Mesodermal cell (in vitro differentiated cells): ENCODE measurements at regions not wholly inside any gene's neighbourhood (a gene's known extent, or its start where the extent isn't known, plus 50 kb on each side); places are given as distances from the start of the nearest gene placed in this dataset.

Experiments
- H3K27ac ChIP-seq: 2 replicates; pipeline ENCODE4 v1.7.0; 2013; ENCODE audit warnings: mild to moderate bottlenecking, low read depth, low read length, moderate library complexity; ENCODE audit not compliant: severe bottlenecking
- H3K36me3 ChIP-seq: 2 replicates; pipeline ENCODE4 v1.7.1; 2013; ENCODE audit warnings: mild to moderate bottlenecking, low read length, moderate library complexity; ENCODE audit not compliant: control insufficient read depth, insufficient read depth
- H3K4me1 ChIP-seq: one replicate; pipeline ENCODE4 v1.7.1; 2013; ENCODE audit warnings: mild to moderate bottlenecking, low read length; ENCODE audit not compliant: insufficient read depth, control insufficient read depth, poor library complexity, severe bottlenecking
- H3K4me3 ChIP-seq: 2 replicates; pipeline ENCODE4 v1.7.0; 2013; ENCODE audit warnings: low read length, control low read depth, mild to moderate bottlenecking; ENCODE audit not compliant: insufficient read depth, poor library complexity, severe bottlenecking; ENCODE audit errors: extremely low read depth
- H3K9me3 ChIP-seq: 2 replicates; pipeline ENCODE4 v1.7.1; 2013; ENCODE audit warnings: mild to moderate bottlenecking, low read length, moderate library complexity; ENCODE audit not compliant: control insufficient read depth
- WGBS, 2 experiments: methylation state at CpG; one replicate each; pipeline ENCODE4 v1.1.5; 2013; ENCODE audit warnings: missing lambda C conversion rate in 2 of 2; ENCODE audit not compliant: insufficient coverage in 2 of 2; 5-methylcytosine and 5-hydroxymethylcytosine counted together

GRCh38 chrX:4876268-4876667, 1162.8 kb upstream of the PRKX start:
- WGBS, 2 experiments: no CpG with 5 or more reads among the region's 3 CpGs
- Histone ChIP-seq H3K9me3 (no peaks in the 10 kb centered on the region), H3K4me1 (no peaks in the 10 kb centered on the region), H3K36me3 (no peaks in the 10 kb centered on the region), H3K4me3 (no peak overlapping the region), H3K27ac (no peak overlapping the region)

DNA sequence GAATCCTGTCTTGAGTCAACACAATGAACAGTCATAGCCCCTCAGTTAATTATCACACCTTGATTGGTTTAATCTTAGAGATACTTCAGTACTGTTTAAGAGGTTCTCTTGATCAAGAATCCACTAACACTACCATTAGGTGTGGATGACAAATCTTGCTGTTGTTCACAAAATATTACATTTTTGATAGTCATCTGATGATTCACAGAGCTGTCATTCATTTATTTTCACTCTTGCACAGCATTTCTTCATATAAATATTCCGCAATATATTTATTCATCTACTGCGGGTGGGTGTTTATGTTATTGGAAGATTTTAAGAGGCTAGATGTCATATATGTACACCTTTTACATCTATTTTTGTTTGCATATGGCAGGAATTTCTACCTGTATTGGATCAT, 1138.1 kb upstream of the PRKX start:
- Histone ChIP-seq H3K4me3 (no peak overlapping the region), H3K4me1 (no peaks in the 10 kb centered on the region), H3K9me3 (no peaks in the 10 kb centered on the region), H3K27ac (no peak overlapping the region), H3K36me3 (no peaks in the 10 kb centered on the region)
- whole genome bisulfite sequencing, 2 experiments: no CpG with 5 or more reads among the region's 2 CpGs

- Histone ChIP-seq H3K4me3 (no peak overlapping the region), H3K27ac (no peak overlapping the region), H3K4me1 (no peaks in the 10 kb centered on the region), H3K36me3 (no peaks in the 10 kb centered on the region), H3K9me3 (no peaks in the 10 kb centered on the region)
- WGBS, 2 experiments: 86% methylated on average over 1 of the region's 4 CpGs; no CpG with 5 or more reads in 1 of the 2 experiments
Observed at GRCh38 chrX:4850312-4850711, 1136.9 kb upstream of the PRKX start.

GRCh38 chrX:4844376-4844775, 1130.9 kb upstream of the PRKX start:
- no peaks in the 10 kb centered on the region for H3K9me3 ChIP-seq
- H3K36me3 ChIP-seq: no peaks in the 10 kb centered on the region
- 92 to 100% methylated on average over 3 to 4 of the region's 4 CpGs for WGBS, 2 experiments
- no peak overlapping the region for H3K4me3 ChIP-seq
- no peaks in the 10 kb centered on the region for H3K4me1 ChIP-seq
- no peak overlapping the region for H3K27ac ChIP-seq

DNA sequence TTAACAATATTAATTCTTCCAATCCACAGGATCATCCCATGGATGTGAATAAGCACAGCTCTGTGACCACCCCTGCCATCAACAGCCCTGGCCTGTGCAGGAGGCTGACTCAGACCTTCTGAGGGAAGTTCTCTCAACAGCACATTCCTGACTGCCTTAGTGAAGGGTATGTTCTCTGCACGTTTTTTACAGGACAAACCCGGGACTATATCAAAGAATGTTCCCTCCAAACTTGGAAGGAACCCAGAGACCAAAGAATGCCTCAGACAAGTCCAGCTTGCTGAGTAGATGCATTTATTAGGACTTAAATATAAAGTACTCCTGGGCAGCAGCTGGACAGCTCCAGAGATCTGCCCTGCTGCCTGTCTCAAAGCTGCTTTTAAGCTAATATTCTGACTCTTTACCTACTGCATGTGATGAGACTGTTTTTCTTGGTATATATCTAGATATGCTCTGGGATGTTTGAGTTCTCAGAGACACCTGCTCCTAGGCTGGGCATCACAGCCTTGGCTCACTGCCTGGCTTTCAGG, 1127.8 kb upstream of the PRKX start:
- no CpG with 5 or more reads among the region's 2 CpGs for WGBS, 2 experiments
- Histone ChIP-seq H3K9me3 (no peaks in the 10 kb centered on the region), H3K36me3 (no peaks in the 10 kb centered on the region), H3K4me1 (no peaks in the 10 kb centered on the region), H3K4me3 (no peak overlapping the region), H3K27ac (no peak overlapping the region)

GRCh38 chrX:4831574-4831973, 1118.1 kb upstream of the PRKX start:
- H3K27ac ChIP-seq: no peak overlapping the region
- no CpG with 5 or more reads among the region's 1 CpG for WGBS, 2 experiments
- no peaks in the 10 kb centered on the region for H3K4me1 ChIP-seq

DNA sequence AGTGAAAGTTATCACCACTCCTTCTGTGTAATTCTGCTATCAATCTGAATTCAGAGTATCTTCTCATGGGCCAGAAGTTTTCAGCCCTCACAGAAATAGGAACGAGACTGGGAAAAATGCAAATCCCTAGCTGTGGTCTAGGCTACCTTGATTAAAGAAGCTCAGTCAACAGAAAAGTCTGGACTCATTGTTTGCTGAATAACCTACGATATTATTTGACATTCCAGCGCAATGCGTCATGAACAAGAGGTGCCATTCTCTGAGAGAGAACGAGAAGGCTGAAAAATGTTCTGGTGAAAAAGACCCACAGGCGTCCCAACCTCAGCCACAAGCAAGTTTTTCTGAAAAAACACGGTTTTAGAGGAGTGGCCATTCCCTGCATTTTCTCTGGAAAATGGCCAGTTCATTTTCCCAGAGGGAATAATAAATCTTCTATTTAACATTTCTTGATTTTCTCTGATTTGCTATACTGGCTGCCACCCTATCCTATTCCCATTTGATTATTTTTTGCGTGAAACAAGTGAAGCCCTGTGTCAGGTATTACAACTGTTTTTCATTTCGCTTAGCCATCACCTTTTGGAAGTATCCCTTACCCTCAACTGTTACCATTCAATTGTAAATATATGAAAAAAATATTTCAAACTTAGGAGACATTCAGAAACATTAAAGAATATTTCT, 1117.6 kb upstream of the PRKX start:
- no peak overlapping the region for H3K4me3 ChIP-seq
- H3K9me3 ChIP-seq: no peaks in the 10 kb centered on the region
- no peaks in the 10 kb centered on the region for H3K4me1 ChIP-seq
- WGBS, 2 experiments: 84 to 92% methylated on average over 3 to 5 of the region's 9 CpGs
- no peaks in the 10 kb centered on the region for H3K36me3 ChIP-seq
- H3K27ac ChIP-seq: no peak overlapping the region

More at GRCh38 chrX:4831574-4831973, 1118.1 kb upstream of the PRKX start:
- no peaks in the 10 kb centered on the region for H3K9me3 ChIP-seq
- H3K36me3 ChIP-seq: no peaks in the 10 kb centered on the region
- H3K4me3 ChIP-seq: no peak overlapping the region

DNA sequence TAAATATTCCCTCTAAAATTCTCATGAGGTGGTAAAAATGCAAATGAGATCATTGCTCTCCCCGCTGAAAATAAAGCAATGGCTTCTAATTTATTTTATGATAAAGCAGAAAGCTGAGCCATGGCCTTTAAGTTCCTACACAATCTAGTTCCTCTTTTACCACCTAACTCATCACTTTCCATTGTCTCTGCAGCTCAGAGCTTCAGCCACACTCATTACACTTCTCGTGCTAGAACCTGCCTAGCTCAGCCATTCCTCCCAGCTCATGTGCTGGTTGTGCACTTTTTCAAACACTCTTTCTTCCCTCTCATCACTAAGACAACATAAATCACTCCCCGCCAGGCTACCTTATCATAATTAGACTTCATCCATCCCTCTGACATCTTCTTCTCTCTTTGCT, 1112.1 kb upstream of the PRKX start:
- H3K4me3 ChIP-seq: no peak overlapping the region
- H3K4me1 ChIP-seq: no peaks in the 10 kb centered on the region
- H3K9me3 ChIP-seq: no peaks in the 10 kb centered on the region
- no peaks in the 10 kb centered on the region for H3K36me3 ChIP-seq
- whole genome bisulfite sequencing, 2 experiments: 67 to 83% methylated on average over 1 of the region's 3 CpGs
- no peak overlapping the region for H3K27ac ChIP-seq

GRCh38 chrX:4809571-4809970, 1096.1 kb upstream of the PRKX start:
- Histone ChIP-seq H3K36me3 (no peaks in the 10 kb centered on the region), H3K4me3 (no peak overlapping the region), H3K4me1 (no peaks in the 10 kb centered on the region), H3K9me3 (no peaks in the 10 kb centered on the region), H3K27ac (no peak overlapping the region)
- WGBS, 2 experiments: no CpG with 5 or more reads among the region's 4 CpGs

DNA sequence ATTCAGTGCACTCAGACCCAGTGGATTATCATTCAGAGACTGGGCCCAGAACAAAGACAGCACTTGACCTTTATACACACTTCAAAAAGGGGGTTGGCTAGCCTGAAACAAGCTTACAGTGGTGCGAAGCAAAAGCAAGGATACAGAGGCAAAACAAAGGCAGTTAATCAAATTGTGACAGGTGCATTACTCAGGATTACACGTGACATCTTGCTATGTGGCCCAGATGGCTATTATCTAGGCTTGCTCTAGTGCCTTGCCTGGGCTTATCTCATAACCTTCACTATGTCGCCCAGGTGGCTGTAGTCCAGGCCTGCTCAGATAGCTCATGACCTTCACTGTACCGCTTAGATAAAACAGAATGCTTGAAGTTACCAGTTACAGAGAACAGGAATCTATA, 1092.1 kb upstream of the PRKX start:
- no peak overlapping the region for H3K4me3 ChIP-seq
- H3K4me1 ChIP-seq: no peaks in the 10 kb centered on the region
- no peaks in the 10 kb centered on the region for H3K36me3 ChIP-seq
- 85% methylated on average over 2 of the region's 4 CpGs; no CpG with 5 or more reads in 1 of the 2 experiments for WGBS, 2 experiments
- no peak overlapping the region for H3K27ac ChIP-seq
- no peaks in the 10 kb centered on the region for H3K9me3 ChIP-seq

GRCh38 chrX:4800756-4801155, 1087.3 kb upstream of the PRKX start:
- Histone ChIP-seq H3K36me3 (no peaks in the 10 kb centered on the region), H3K9me3 (no peaks in the 10 kb centered on the region), H3K4me3 (no peak overlapping the region), H3K27ac (no peak overlapping the region), H3K4me1 (no peaks in the 10 kb centered on the region)
- 80% methylated on average over 1 of the region's 4 CpGs; no CpG with 5 or more reads in 1 of the 2 experiments for WGBS, 2 experiments
